PC-3 (cell line): ENCODE measurements at regions not wholly inside any gene's neighbourhood (a gene's known extent, or its start where the extent isn't known, plus 50 kb on each side); places are given as distances from the start of the nearest gene placed in this dataset.

Experiments
- ATAC-seq: fragments of 200-7000 bp; cut with Tn5 transposase; 2 replicates; pipeline ENCODE4 v1.9.1; 2020; ENCODE audit warnings: mild to moderate bottlenecking, moderate library complexity
- BruUV-seq: library from RNA; stranded (reverse); fragments of 400-500 nt; replicated peaks from 2 replicates; lab custom pipeline; 2021; lab: Mats Ljungman, UMichigan
- CTCF ChIA-PET: fragments of 300-600 bp; sonication (Branson Sonifier 250); formaldehyde crosslinking; loops from one replicate; lab custom pipeline; 2022; ENCODE audit warnings: antibody characterized with exemption; lab: Charles Lee
- POLR2A ChIA-PET: fragments of 300-600 bp; sonication (Branson Sonifier 250); formaldehyde crosslinking; loops from one replicate; lab custom pipeline; 2022; ENCODE audit warnings: antibody characterized with exemption; ENCODE audit not compliant: unreplicated experiment; lab: Charles Lee
- DNase-seq: peaks from one replicate; pipeline ENCODE4 v3.0.0-alpha.2; 2015
- H2AFZ ChIP-seq: fragments of 300-600 bp; sonication (generic); 2 replicates; pipeline ENCODE4 v1.6.0; 2016; ENCODE audit warnings: antibody characterized with exemption, low read length
- H3F3A ChIP-seq: fragments of 300-600 bp; sonication (generic); one replicate; pipeline ENCODE4 v1.6.0; 2017; ENCODE audit warnings: antibody characterized with exemption, low read length, control low read depth, mild to moderate bottlenecking; ENCODE audit not compliant: unreplicated experiment
- H3K27ac ChIP-seq: fragments of 300-600 bp; sonication (generic); 2 replicates; pipeline ENCODE4 v1.5.1; 2016; ENCODE audit warnings: mild to moderate bottlenecking, low read length
- H3K27me3 ChIP-seq: fragments of 300-600 bp; sonication (generic); 2 replicates; pipeline ENCODE4 v1.6.1; 2016; ENCODE audit warnings: low read length, mixed read lengths
- H3K36me3 ChIP-seq: fragments of 300-600 bp; sonication (generic); 2 replicates; pipeline ENCODE4 v1.6.1; 2016; ENCODE audit warnings: low read depth, mixed run types, low read length, mixed read lengths
- H3K4me1 ChIP-seq: fragments of 300-600 bp; sonication (generic); 2 replicates; pipeline ENCODE4 v1.5.1; 2016; ENCODE audit warnings: low read length; ENCODE audit not compliant: insufficient read depth
- H3K4me2 ChIP-seq: fragments of 300-600 bp; sonication (generic); 2 replicates; pipeline ENCODE4 v1.6.0; 2016; ENCODE audit warnings: low read length
- H3K4me3 ChIP-seq: fragments of 300-600 bp; sonication (generic); 2 replicates; pipeline ENCODE4 v1.5.1; 2016; ENCODE audit warnings: mild to moderate bottlenecking, low read length, mixed read lengths
- H3K79me2 ChIP-seq: fragments of 300-600 bp; sonication (generic); 2 replicates; pipeline ENCODE4 v1.6.1; 2017; ENCODE audit warnings: low read length, mixed read lengths
- H3K9ac ChIP-seq: fragments of 300-600 bp; sonication (generic); 2 replicates; pipeline ENCODE4 v1.6.0; 2016; ENCODE audit warnings: mild to moderate bottlenecking, low read length
- H3K9me2 ChIP-seq: fragments of 300-600 bp; sonication (generic); replicated peaks from 2 replicates; pipeline ENCODE4 v1.6.1; 2016; ENCODE audit warnings: mixed run types, low read length, mixed read lengths
- H3K9me3 ChIP-seq: fragments of 300-600 bp; sonication (generic); 2 replicates; pipeline ENCODE4 v1.6.1; 2016; ENCODE audit warnings: low read length, mixed read lengths
- H4K20me1 ChIP-seq: fragments of 300-600 bp; sonication (generic); 2 replicates; pipeline ENCODE4 v1.6.1; 2016; ENCODE audit warnings: low read length, mixed read lengths
- CTCF ChIP-seq: fragments of 300-600 bp; sonication (generic); conservative IDR thresholded peaks from 2 replicates; pipeline ENCODE4 v1.5.1; 2017; ENCODE audit warnings: antibody characterized with exemption, low read depth, mild to moderate bottlenecking, low read length
- EZH2 ChIP-seq: fragments of 300-600 bp; sonication (generic); IDR thresholded peaks from one replicate; pipeline ENCODE4 v1.6.1; 2017; ENCODE audit warnings: antibody characterized with exemption, mild to moderate bottlenecking, low read length; ENCODE audit not compliant: unreplicated experiment
- EZH2phosphoT487 ChIP-seq: fragments of 300-600 bp; sonication (generic); IDR thresholded peaks from 2 replicates; pipeline ENCODE4 v1.6.1; 2018; ENCODE audit warnings: mild to moderate bottlenecking, antibody characterized with exemption, low read length, borderline replicate concordance
- intact Hi-C: fragments of 100-400 bp; cut with micrococcal nuclease; formaldehyde crosslinking; loops from 2 replicates; pipeline ENCODE4 v1.9.0; 2023

- ATAC-seq (no peak), DNase-seq (no peak)
- H4K20me1 ChIP-seq = no peaks in the 10 kb centered on the region
- no peaks in the 10 kb centered on the region for H3K36me3 ChIP-seq
- ChIA-PET POLR2A (no interaction called here), CTCF (no interaction called here)
- peaks cover 6% of the 10 kb centered on the region for H3K4me1 ChIP-seq
- H3K27ac ChIP-seq = no peak overlapping the region
- H3K4me2 ChIP-seq = no peak overlapping the region
- H3K79me2 ChIP-seq = no peaks in the 10 kb centered on the region
- TF ChIP-seq EZH2phosphoT487 (no peak), CTCF (no peak), EZH2 (no peak)
- no peaks in the 10 kb centered on the region for H3K9me2 ChIP-seq
- no TSS peak for BruUV-seq
- no peaks in the 10 kb centered on the region for H3K9me3 ChIP-seq
- H3F3A ChIP-seq = no peaks in the 10 kb centered on the region
- no peak overlapping the region for H3K9ac ChIP-seq
- intact Hi-C loops = no loop called here
- no peak overlapping the region for H3K4me3 ChIP-seq
- H3K27me3 ChIP-seq = no peaks in the 10 kb centered on the region
- no peak overlapping the region for H2AFZ ChIP-seq
Observed at GRCh38 chr18:14940735-14941134, 192.8 kb downstream of the ANKRD30B start.

GRCh38 chr18:14941256-14941655 lies 193.3 kb downstream of the ANKRD30B start:
- intact Hi-C loops = no loop called here

GRCh38 chr18:14941792-14942191 lies 193.8 kb downstream of the ANKRD30B start:
- Histone ChIP-seq H3K4me3 (no peak overlapping the region), H3K9ac (no peak overlapping the region), H3K27me3 (no peaks in the 10 kb centered on the region), H3K4me1 (peaks cover 6% of the 10 kb centered on the region), H3F3A (no peaks in the 10 kb centered on the region), H3K27ac (no peak overlapping the region), H3K79me2 (no peaks in the 10 kb centered on the region), H4K20me1 (no peaks in the 10 kb centered on the region), H3K4me2 (no peak overlapping the region), H3K36me3 (no peaks in the 10 kb centered on the region), H3K9me3 (no peaks in the 10 kb centered on the region), H3K9me2 (no peaks in the 10 kb centered on the region), H2AFZ (no peak overlapping the region)
- ChIA-PET POLR2A (no interaction called here), CTCF (no interaction called here)
- BruUV-seq = no TSS peak
- intact Hi-C loops = loop anchor here (2.0 kb wide), 1 partner anchor 29 kb away; no protein-coding TSS in a partner anchor
- TF ChIP-seq EZH2phosphoT487 = no peak
- TF ChIP-seq CTCF = no peak
- TF ChIP-seq EZH2 = no peak
- ATAC-seq (no peak), DNase-seq (no peak)

More at GRCh38 chr18:14941256-14941655, 193.3 kb downstream of the ANKRD30B start:
- H3K79me2 ChIP-seq = no peaks in the 10 kb centered on the region
- no peaks in the 10 kb centered on the region for H4K20me1 ChIP-seq
- H3F3A ChIP-seq = no peaks in the 10 kb centered on the region
- POLR2A ChIA-PET = no interaction called here
- H2AFZ ChIP-seq = no peak overlapping the region
- H3K36me3 ChIP-seq = no peaks in the 10 kb centered on the region
- H3K9me2 ChIP-seq = no peaks in the 10 kb centered on the region
- H3K27ac ChIP-seq = no peak overlapping the region
- no peak overlapping the region for H3K4me3 ChIP-seq
- no peak overlapping the region for H3K4me2 ChIP-seq
- ATAC-seq = 0 out of 2 replicates have a peak, but pooled peaks have one; percentile 41
- H3K9me3 ChIP-seq = no peaks in the 10 kb centered on the region
- no peak for TF ChIP-seq EZH2phosphoT487
- no TSS peak for BruUV-seq
- no peaks in the 10 kb centered on the region for H3K27me3 ChIP-seq
- CTCF ChIA-PET = no interaction called here
- DNase-seq = no peak
- H3K4me1 ChIP-seq = peaks cover 6% of the 10 kb centered on the region
- no peak overlapping the region for H3K9ac ChIP-seq
